ENCODE measurements at regions not wholly inside any gene's neighbourhood (a gene's known extent, or its start where the extent isn't known, plus 50 kb on each side); places are given as distances from the start of the nearest gene placed in this dataset.
"Not testable (repeated sequence)": the region's sequence is repeated elsewhere in the genome, so short reads cannot be mapped to it uniquely, and the experiment has no call there.

DNA sequence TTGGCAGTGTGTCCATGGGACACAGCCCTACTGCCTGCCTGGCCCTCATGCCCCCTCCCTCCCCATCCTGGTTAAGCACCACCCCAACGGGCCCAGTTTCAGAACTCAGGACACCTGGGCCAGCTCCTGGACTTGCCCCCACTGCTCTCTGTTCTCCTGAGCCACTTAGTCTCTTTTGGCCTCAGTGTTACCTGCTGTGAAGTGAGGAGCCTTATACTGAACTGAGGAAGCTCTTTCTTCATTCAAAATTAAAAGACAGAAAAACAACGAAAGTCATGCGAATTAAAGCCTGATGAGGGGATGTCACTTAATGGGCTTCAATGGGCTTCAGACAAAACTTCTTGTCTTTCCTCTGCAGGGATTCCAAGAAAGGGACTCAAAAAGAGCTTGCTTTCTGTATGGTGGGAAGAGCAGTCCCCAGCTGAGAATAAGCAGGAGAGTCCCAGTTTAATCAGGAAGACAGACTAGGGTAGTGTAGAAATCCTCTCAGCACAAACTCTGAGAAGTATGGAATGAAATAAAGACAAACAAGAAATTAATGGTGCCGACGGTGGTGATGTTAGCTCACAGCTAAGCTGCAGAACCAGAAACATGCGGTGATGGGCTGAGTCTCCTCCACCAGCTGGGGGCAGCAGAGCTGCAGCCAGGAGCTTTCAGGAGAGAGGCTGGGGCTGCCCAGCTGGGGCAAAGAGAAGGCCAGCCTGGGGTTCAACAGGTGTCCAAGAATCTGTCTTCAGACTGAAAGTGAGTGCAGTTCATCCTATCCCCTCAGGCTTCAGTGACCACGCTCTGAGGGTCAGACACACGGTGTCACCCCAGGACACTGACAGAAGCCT lies 101.0 kb downstream of the GGTLC2 start:
- no peak for DNase-seq

GRCh38 chr22:22746061-22746962 lies 101.9 kb downstream of the GGTLC2 start:
- DNase-seq = no peak

DNA sequence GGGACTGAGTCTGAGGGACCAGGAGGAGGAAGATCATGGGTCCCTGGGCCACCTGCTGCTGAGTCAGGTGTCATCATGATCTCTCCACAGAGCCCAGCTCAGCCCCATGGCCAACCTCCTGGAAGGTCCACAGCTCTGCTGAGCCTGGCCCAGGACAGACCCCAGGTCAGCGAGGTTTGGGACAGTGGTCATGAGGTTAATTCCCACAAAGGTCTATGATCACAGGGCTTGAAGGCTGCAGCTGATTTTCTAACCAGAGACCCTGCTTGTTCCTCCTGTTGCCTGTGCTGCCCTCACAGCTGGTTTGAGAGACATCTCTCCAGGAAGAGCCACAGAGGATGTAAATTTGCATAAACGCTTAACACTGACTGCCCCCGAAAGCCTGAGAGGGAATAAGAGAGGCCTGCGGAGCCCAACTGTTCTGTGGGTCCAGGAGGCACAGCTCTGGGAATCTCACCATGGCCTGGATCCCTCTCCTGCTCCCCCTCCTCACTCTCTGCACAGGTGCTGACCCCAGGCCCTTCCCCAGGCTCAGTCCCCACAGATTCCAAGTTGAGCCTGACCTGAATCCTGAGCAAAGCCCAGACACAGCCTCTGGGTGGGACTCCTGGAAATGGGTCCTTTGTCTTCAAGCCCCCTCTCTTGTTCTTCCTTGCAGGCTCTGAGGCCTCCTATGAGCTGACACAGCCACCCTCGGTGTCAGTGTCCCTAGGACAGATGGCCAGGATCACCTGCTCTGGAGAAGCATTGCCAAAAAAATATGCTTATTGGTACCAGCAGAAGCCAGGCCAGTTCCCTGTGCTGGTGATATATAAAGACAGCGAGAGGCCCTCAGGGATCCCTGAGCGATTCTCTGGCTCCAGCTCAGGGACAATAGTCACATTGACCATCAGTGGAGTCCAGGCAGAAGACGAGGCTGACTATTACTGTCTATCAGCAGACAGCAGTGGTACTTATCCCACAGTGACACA lies 102.8 kb downstream of the GGTLC2 start:
- no peak for DNase-seq

GRCh38 chr22:22748297-22748743 lies 103.9 kb downstream of the GGTLC2 start:
- peak; percentile 9 for DNase-seq

DNA sequence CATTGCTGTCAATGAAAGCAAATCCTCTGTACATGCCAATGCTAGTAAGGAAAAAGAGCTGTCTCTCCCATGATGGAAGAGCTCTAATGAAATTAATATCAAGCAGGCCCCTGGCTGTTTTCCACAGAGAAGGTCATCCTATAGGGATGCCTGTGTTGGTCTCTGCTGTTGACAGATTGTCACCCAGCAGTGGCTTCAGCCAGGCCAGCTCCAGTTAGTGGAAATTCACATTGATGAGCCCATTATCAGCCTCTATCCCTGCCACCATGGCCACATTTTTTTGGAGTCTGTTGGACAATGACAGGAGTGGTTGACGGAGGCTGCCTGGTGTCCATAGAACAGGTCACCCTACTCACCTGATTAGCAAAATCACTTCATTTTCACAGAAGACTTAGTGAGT lies 104.3 kb downstream of the GGTLC2 start:
- DNase-seq = no peak

DNA sequence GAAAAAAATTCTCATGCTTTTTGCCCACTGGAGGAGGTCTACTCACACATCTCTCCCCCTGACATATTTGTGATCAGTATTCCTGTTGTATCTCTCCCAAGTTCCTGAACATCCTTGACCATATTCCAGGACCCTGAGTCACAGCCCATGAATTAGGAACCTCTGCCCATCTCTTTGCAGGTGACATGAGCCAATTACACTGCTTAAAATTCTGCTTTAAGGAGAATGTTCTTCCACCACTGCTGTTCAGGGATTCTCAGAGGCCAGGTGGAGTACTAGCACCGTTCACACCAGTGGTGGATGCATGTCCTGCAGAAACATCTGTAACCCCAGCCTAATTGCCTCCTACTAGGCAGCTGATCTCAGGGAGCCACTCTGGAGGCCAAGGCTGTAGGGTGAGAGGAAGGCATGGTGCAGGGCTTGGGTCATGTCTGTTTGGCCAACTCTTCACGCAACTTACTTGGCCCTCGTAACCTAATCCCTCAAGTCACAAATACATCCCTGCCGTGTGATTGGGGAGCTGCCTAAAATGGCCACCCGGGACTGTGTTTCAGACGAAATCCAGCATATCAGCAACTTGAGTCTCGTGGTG lies 104.8 kb downstream of the GGTLC2 start:
- DNase-seq = no peak

DNA sequence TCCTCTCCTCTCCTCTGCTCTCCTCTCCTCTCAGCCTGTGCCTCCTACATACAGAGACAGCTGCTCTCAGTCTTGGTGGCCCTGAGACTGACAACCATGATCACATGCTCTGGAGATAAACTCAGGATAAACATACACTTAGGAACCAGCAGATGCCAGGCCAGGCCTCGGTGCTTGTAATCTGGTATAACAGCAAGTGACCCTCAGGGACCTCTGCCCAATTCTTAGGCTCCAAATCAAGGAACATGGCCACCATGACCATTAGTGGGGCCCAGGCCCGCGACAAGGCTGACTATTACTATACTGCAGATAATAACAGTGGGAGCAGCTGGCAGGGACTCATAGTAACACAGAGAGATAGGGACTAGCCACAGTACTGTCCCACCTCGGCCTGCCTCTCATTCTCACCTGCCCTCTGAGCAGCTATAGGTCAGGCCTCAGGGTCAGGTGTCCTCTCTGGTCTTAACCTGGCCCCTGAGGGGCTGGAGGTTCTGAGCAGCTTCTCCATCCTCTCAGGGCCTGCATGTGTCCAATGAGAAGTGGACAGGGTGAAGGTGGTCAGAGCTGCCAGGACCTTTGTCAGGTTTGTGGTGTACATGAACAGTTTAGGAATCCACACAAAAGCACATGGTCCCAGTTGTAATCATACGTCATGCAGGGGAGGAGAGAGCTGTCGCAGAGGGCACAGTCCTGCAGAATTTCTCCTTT lies 106.1 kb downstream of the GGTLC2 start:
- DNase-seq = no peak

DNA sequence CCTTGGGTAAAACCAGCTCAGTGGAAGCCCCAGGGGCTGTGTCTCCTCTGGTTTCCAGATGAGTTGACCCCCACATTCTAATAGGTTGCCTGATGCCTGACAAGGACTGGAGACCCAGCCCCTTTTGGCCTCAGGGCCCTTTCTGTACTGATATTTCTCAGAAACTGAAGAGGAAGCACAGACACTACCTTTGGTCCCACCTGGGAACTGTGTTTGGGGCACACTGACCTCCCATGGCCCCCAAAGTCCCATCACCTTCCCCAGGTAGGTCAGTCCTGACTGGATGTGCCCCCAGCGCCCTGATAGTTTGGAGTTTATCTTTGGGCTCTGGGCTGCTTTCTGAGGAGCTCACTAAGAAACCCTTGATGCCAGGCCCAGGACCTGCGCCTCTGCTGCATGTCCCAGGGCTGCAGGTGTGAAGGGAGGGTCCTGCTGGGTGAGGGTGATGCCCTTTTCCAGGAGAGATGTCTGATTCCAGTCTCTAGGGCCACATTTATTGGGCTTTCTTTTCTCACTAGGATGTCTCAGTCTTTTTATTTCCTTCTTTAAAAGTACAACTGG lies 106.7 kb downstream of the GGTLC2 start:
- DNase-seq = no peak

DNA sequence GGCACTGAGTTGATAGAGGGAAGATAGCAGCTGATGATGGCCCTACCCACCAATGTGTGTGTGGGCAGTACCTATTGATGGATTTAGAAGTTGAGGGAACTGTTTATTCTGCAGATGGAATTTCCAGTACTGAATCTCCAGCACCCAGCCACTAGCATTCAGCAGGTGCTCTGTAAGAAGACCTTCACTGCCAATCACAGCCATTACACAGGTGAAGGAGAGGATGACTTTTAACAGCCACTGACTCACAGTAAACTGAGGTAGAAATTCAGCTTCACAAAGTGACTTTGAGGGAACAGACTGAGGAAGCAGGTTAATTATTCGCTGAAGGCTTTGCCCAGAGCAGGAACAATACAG lies 107.8 kb downstream of the GGTLC2 start:
- DNase-seq = no peak

DNA sequence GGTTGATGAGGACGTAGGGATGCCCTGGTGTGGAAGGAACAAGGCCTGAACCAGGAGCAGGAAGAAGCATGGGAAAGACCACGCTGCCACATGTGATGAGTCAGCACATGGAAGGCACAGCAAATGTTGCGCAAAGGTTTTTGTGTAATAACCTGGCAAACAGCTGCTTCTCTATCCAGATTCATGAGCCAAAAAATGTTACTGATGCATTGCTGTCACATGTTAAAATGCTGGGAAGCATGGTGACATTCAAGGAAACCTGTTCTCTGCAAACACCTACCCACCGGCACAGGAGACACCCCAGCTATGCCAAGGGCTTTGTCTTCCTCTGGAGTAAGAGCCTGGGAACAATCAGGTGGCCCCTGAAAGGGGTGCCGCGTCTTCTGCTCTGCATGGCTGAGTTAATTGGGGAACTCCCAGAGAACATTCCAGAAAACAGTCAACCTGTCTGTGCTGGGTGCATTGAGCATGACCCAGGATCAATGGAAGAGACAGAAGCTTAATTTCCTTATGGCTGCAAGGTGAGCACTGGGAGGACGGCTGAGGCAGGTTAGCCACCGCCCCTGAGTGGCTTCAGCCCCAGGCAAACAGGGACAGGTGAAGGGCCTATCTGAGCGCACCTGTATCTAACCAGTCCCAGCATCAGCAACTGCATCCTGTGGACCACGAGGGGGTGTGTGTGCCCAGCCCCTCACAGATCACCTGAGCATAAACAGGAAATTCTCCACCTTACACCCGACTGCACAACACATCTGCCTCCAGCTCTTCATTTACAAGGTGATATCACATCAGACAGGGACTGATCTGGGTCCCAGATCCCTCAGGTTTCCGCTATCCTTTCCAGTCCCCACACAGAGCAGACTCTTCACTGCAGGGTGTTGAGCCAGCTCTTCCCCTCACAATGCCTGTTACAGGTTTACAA lies 108.4 kb downstream of the GGTLC2 start:
- DNase-seq = no peak

- DNase-seq = peak; percentile 39
These were observed 109.3 kb downstream of the GGTLC2 start for GRCh38 chr22:22753526-22754267.

GRCh38 chr22:22754268-22754657 lies 109.8 kb downstream of the GGTLC2 start:
- DNase-seq = no peak

DNA sequence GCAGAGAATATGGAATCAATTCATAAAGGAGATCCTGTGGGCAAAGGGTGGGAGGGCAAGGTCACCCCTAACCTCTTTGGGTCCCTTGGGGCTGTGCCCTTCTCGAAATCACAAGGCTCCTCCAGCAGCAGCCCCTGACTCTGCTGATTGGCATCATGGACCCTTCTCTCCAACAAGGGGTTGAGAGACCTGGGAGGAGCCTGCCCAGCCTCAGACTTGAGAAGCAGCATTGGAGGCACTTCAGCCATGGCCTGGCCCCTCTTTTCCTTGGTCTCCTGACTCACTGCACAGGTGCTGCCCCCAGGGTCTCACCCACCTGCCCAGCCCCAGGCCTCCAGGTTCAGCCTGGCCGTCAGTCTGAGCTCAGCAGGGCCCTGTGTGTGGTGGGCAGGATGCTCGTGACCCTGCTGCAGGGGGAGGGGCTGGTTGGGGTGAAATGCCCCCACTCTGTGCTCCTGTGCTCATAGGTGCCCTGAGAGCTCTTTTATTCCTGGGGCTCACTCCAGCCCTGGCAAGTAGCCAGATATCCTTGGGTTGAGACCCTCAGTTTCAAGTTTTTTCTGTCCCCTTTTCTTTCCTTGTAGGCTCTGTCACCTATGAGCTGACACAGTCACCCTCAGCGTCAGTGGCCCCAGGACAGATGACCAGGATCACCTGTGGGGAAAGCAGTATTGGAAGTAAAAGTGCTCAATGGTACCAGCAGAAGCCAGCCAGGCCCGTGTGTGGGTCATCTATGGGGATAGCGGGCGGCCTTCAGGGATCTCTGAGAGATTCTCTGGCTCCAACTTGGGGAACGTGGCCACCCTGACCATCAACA lies 110.8 kb downstream of the GGTLC2 start:
- no peak for DNase-seq

DNA sequence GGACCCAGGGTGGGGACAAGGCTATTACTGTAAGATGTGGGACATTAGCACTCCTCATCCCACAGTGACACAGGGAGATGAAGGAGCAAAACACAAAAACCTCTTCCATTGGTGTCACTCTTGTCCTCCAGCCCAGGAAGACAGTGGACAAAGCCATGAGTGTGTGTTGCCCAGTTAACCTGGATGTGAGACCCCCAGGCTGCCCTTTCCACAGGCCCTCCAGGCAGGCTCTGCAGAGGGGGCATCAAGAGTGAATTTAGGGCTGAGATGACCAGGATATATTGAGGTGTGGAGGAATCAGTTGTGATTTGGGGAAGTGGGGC lies 111.3 kb downstream of the GGTLC2 start:
- no peak for DNase-seq

GRCh38 chr22:22756109-22756508 lies 111.7 kb downstream of the GGTLC2 start:
- DNase-seq = no peak

DNA sequence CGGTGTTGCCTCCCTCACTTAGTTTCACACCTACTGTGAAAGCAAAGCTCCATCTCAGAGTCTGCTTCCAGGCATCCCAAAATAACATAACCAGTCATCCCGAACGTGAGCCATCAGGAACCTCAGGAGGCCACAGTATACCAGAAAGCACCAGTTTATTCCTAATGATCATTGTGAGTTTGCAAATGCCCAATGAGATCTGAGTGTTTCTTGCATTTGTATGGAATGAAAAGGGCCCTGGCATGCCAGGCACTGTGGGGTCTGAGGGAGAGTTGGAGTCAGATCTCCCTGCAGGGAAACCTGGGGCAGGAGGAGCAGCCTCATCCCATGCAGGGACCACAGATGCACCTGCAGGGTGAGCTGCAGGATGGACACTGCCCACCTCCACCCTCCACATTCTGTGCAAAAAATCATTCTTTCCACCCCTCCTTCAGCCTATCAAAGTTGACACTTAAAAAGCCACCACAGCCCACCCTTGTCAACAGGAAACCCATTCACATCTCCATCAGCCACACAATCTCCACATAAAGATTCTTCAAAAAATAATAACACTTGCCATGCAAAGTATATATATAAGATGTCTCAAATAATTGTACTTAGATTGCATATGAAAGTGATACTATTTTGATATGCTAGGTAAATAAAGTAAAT lies 112.3 kb downstream of the GGTLC2 start:
- not testable (repeated sequence) for DNase-seq

- not testable (repeated sequence) for DNase-seq
These were observed 113.8 kb downstream of the GGTLC2 start for GRCh38 chr22:22758101-22758807.
